AG10803 (cell line): ENCODE measurements at regions not wholly inside any gene's neighbourhood (a gene's known extent, or its start where the extent isn't known, plus 50 kb on each side); places are given as distances from the start of the nearest gene placed in this dataset.

Source experiments
- DNase-seq: peaks from one replicate; pipeline ENCODE4 v3.0.0; 2010; ENCODE audit warnings: low read depth
- H3K4me3 ChIP-seq: 2 replicates; pipeline ENCODE4 v1.5.1; 2011; ENCODE audit warnings: mild to moderate bottlenecking, low read length, control low read depth
- CTCF ChIP-seq: conservative IDR thresholded peaks from 2 replicates; pipeline ENCODE4 v1.5.1; 2011; ENCODE audit warnings: mild to moderate bottlenecking, low read length, control low read depth, inconsistent platforms

GRCh38 chr5:124060011-124060410, 548.0 kb downstream of the CSNK1G3 start:
- no peak for TF ChIP-seq CTCF
- no peak for DNase-seq
- no peak overlapping the region for H3K4me3 ChIP-seq

- DNase-seq, result no peak
- TF ChIP-seq CTCF, result no peak
- H3K4me3 ChIP-seq, result no peak overlapping the region
Observed at GRCh38 chr5:124059200-124059599, 547.2 kb downstream of the CSNK1G3 start.

- DNase-seq, result no peak
- TF ChIP-seq CTCF, result no peak
- H3K4me3 ChIP-seq, result no peak overlapping the region
Observed at GRCh38 chr5:124057724-124058231, 545.8 kb downstream of the CSNK1G3 start.

DNA sequence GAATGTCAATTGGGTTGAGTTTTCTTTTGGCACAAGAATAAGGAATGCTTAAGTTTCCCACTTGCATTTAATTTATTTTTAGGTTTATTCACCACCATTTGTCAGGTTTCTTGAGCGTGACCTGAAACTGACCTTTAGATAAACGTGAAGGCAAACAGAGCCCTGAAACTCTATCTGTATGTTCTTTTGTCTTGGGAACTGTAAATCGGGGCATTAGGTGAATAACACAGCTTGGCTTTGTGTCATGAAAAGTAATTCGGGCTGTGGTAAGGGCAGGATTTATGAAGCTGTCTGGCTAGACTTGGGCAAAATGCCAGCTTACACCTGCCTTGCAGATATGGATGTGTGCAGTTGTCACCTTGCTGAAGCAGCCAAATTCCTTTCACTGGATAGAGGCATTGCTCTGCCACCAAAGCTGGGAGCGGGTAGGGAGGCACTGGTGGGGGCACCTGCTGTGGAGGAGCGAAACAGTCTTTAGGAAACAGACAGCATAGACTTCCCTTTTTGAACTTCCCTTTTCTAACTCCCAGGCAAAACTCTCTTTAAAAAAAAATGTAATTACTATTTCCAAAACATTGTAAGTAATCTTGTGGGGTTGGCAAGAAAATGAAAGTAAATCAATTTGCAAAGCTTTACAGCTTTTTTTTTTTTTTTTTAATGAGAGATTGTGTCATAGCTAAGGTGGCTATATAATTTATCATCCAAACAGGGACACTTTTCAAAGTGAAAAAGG, 545.2 kb downstream of the CSNK1G3 start:
- no peak for DNase-seq
- no peak overlapping the region for H3K4me3 ChIP-seq
- TF ChIP-seq CTCF, result no peak

- DNase-seq, result no peak
- TF ChIP-seq CTCF, result no peak
- H3K4me3 ChIP-seq, result no peak overlapping the region
Observed at GRCh38 chr5:124056326-124056990, 544.5 kb downstream of the CSNK1G3 start.

DNA sequence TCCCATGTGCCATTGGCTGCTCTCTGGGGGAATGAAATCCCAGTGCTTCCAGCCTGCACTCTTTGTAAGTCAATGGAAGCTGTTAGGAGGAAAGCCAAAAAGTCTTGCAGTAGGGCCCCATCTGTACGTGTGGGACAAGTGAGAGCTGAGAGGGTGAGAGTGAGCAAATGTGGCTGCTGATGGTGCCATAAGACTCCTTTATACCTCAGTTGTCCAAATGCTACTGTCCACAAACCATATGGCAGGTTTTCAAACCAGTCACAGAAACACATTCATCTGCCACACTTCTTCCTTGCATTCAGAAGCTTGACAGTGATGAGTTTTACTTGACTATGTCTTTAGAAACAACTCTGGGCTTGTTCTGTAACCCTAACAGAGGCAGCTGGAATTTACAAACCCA, 543.8 kb downstream of the CSNK1G3 start:
- H3K4me3 ChIP-seq, result no peak overlapping the region
- no peak for DNase-seq
- no peak for TF ChIP-seq CTCF

- no peak for TF ChIP-seq CTCF
- no peak overlapping the region for H3K4me3 ChIP-seq
- no peak for DNase-seq
Observed at GRCh38 chr5:124054564-124054963, 542.6 kb downstream of the CSNK1G3 start.
